NCI-H345 treated with DMSO at 0.1 percent for 48 hours (cell line): ENCODE measurements at regions not wholly inside any gene's neighbourhood (a gene's known extent, or its start where the extent isn't known, plus 50 kb on each side); places are given as distances from the start of the nearest gene placed in this dataset.

Experiments
- DNase-seq: peaks from one replicate; lab custom pipeline; 2025; ENCODE audit not compliant: unreplicated experiment; lab: John Stamatoyannopoulos, UW

GRCh38 chr19:32186542-32187330 lies 158.7 kb upstream of the ZNF507 start:
- no peak for DNase-seq

- DNase-seq: no peak
Measured at GRCh38 chr19:32188921-32189320, 156.5 kb upstream of the ZNF507 start.

DNA sequence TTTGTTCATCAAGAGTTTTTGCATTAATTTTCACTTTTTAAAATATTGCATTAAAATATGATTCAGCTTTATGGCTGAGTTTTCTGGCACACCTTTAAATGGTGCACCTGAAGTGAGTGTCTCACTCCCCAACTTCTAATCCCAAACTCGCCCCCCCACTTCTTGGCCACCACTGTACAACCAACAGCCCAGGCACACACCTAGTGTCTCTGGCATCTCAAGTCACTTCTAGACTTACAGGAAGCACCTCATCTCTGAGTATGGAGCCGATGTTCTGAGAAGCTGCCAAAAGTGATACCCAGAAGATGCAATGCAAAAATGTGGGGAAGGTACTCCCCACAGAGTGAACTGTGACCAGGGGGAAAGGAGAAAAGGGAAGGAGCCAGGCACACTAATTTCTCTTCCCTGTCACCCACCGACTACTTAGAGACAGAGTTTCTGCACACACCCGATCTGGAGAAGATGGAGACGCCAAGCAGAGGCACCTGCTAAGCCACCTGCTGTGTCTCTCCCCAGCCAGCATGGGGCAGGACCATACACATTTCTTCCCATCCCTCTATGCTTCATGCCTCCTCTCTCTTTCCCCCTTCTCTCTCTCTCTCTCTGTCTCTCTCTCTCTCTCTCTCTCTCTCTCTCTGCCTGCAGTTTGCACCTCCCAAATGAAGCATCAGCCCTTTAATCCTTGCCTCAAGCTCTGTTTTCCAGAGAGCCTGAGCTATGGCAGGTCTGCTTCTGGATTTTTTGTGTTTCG lies 155.3 kb upstream of the ZNF507 start:
- no peak for DNase-seq

DNA sequence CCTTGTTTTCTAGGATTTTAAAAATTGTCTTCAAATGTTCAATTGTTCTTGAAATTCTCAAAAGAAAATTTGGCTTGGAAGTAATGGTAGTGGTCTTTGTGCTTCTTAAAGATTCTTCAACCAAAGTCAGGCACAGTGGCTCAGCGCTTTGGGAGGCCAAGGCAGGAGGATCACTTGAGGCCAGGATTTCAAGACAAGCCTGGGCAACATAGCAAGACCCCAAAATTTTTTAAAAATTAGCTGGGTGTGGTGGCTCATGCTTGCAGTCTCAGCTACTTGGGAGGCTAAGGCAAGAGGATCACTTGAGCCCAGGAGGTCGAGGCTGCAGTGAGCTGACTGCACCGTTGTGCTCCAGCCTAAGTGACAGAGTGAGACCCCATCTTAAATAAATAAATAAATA lies 153.5 kb upstream of the ZNF507 start:
- no peak for DNase-seq

GRCh38 chr19:32195706-32196610 lies 149.5 kb upstream of the ZNF507 start:
- no peak for DNase-seq

DNA sequence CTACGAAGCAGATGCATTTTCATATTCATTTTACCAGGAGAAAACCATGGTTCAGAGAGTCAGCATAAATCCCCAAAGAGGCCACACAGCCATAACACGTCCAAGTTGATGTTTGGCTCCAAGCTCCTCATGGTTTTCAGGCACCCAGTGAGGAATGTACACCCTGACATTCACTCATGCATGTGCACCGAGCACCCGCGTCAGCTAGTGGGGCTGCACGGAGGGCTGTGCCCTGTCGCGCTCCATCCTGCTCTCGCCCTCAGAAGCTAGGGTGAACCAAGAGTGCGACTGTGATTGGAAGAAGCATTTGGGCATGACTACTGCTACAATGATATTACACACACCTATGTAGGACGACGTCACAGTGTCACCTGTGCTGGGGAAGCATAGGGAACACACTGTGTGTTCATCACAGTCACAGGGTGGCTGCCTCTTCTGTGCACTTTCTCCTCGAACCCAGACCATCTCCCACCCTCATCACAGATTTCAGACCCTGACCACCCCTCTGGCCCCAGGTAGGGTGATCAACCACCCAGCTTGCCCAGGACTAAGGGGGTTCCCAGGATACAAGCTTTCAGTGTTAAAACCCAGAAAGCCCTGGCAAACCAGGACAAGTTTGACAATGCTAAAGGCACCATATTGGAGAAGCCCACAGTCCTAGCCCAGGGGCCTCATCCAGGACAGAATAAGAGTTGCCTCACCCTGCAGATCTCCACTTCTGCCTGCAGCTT lies 148.6 kb upstream of the ZNF507 start:
- DNase-seq: no peak

GRCh38 chr19:32197896-32198882 lies 147.2 kb upstream of the ZNF507 start:
- DNase-seq: no peak

GRCh38 chr19:32199501-32200040 lies 145.8 kb upstream of the ZNF507 start:
- DNase-seq: no peak

DNA sequence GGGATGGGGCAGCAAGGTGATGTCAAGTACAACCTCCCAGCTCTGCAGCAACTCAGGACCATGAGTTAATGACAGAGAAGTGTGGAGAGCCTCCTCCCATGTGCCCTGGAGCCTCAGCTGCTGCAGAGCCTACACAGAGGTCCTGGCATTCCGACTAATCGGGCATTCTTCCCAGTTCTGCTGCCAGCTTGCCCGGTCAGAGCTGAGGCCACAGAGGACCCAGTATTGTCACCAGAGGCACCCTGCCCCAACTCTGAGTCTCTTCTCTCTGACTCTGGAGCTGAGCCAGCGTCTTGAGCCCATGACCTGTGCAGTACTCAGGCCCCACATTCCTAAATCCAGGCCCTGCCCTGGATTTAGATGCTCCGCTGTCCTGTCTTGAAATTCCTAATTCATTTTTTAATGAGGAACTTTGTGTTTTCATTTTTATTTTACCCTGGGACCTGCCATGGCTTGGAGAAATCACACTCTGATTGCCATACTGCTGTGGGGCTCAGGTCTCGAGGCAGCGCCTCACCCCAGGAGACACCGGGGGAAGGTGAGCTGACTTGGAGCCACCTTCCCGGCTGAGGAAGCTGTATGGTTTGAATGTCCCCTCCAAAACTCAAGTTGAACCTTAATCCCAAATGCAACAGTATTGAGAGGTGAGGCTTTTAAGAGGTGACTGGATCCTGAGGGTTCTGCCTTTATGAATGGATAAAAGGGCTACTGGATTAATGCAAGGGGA lies 144.9 kb upstream of the ZNF507 start:
- no peak for DNase-seq

DNA sequence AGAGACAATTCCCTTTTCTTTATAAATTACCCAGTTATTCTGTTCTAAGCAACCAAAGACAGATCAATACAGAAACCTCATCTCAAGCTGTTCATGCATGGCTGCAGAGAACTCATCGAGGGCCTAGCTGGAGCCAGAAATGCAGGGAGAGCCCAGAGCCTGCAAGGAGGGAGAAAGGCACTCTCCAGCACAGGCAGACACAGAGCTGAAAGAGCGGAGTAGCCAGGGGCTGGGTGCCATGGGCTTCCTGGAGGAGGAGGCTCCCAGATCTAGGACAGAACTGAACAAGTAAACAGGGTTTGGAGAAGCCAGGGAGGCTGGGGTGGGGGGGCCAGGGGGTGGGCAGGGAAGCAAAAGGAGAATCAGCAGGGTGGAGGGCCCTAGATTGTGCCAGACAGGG lies 144.2 kb upstream of the ZNF507 start:
- no peak for DNase-seq

GRCh38 chr19:32201636-32202051 lies 143.8 kb upstream of the ZNF507 start:
- DNase-seq: no peak

GRCh38 chr19:32202244-32202643 lies 143.2 kb upstream of the ZNF507 start:
- DNase-seq: no peak

- no peak for DNase-seq
Measured at GRCh38 chr19:32203161-32203560, 142.2 kb upstream of the ZNF507 start.

GRCh38 chr19:32206065-32206464 lies 139.3 kb upstream of the ZNF507 start:
- no peak for DNase-seq

- DNase-seq: no peak
Measured at GRCh38 chr19:32208060-32208459, 137.3 kb upstream of the ZNF507 start.

- no peak for DNase-seq
Measured at GRCh38 chr19:32219392-32219791, 126.0 kb upstream of the ZNF507 start.

DNA sequence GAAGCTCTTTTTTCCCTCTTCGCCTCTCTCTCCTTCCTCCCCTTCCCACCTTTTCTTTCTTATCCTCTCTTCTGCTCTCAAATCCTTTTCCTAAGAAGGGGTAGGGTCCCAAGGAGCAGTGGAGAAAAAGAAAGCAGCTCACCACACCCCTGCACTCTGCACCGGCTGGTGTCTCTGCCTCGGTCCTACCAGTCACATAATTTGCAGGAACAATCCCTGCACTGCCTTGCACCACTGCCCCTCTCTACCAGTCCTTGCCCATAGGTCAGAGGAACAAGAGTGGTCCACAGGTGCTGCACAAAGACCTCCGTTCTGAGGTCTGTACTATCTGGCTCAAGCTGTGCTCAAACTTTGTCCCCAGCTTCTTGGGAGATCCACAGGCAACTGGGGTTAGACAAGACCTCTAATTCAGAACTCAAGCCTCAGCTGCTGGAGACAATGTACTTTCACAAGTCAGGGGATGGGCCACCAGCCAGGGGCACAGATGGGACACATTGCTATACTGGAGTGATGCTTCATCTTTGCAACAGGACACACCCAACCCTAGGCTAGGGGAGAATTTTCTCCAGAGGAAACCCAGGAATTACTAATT lies 125.4 kb upstream of the ZNF507 start:
- DNase-seq: no peak

DNA sequence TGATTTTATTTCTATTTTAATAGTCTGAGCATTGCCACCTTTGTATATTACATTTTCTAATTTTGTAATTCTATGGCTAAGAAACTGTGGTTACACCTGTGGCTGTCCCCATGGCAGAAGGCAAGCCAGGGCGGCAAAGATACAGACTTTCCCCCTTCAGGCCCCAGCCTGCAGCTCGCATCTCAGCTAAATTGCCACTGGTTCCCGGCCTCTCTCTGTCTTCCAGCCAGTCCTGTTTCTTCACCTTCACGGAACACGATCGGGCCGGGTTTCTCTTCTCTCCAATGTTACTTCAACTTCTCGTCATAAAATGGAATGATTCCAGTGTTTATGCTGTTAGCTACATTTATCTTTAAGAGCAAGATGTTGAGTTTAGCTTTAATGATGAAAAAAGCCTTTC lies 124.5 kb upstream of the ZNF507 start:
- DNase-seq: no peak
